GM06990 (cell line): ENCODE measurements at regions not wholly inside any gene's neighbourhood (a gene's known extent, or its start where the extent isn't known, plus 50 kb on each side); places are given as distances from the start of the nearest gene placed in this dataset.

ENCODE experiments used
- DNase-seq: peaks from one replicate; pipeline ENCODE4 v3.0.0-alpha.2; 2011; ENCODE audit not compliant: insufficient read length; ENCODE audit errors: extremely low read depth
- H3K27me3 ChIP-seq: replicated peaks from 2 replicates; pipeline ENCODE4 v1.6.0; 2011; ENCODE audit warnings: low read length; ENCODE audit not compliant: control insufficient read depth, insufficient read depth
- H3K36me3 ChIP-seq: 2 replicates; pipeline ENCODE4 v1.5.1; 2011; ENCODE audit warnings: low read length; ENCODE audit not compliant: control insufficient read depth, insufficient read depth
- H3K4me3 ChIP-seq: replicated peaks from 2 replicates; pipeline ENCODE4 v1.5.1; 2011; ENCODE audit warnings: low read depth, mild to moderate bottlenecking, control low read depth, low read length
- TF ChIP-seq, protein P1 (sequence below): IDR thresholded peaks from 2 replicates; pipeline ENCODE4 v1.5.1; 2011; ENCODE audit warnings: low read length, control low read depth, mild to moderate bottlenecking, inconsistent platforms; ENCODE audit not compliant: insufficient read depth, poor library complexity, severe bottlenecking

DNA sequence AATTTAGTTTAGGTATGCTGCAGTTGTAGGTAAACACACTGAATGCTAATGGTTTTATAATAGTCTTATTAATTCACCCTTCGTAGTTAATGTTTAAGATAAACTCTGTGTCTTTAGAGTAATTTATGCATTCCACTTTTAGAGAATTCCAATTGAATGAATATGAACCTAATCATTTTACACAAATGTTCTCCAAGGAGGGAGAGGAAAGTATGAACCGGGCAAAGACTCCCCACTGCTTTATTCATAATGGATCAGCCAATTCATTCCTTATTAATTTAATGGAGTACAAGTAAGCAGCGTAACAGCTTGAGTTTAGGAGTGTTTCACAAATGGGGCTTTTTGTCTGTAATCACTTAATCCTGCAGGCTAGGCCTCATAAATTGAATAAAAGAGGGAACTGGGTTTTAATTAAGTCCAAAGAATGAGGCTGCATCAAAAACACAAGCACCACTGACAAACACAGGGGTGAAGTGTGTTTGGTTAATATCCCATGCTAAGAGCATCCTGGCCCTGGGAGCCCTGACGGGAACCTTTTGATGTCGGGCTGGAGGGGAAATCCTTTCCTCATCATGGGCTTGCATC lies 375.7 kb upstream of the DYNLRB2 start:
- no peak for DNase-seq
- Histone ChIP-seq H3K36me3 (no peaks in the 10 kb centered on the region), H3K4me3 (no peak overlapping the region), H3K27me3 (no peaks in the 10 kb centered on the region)
- TF ChIP-seq, protein P1, sequence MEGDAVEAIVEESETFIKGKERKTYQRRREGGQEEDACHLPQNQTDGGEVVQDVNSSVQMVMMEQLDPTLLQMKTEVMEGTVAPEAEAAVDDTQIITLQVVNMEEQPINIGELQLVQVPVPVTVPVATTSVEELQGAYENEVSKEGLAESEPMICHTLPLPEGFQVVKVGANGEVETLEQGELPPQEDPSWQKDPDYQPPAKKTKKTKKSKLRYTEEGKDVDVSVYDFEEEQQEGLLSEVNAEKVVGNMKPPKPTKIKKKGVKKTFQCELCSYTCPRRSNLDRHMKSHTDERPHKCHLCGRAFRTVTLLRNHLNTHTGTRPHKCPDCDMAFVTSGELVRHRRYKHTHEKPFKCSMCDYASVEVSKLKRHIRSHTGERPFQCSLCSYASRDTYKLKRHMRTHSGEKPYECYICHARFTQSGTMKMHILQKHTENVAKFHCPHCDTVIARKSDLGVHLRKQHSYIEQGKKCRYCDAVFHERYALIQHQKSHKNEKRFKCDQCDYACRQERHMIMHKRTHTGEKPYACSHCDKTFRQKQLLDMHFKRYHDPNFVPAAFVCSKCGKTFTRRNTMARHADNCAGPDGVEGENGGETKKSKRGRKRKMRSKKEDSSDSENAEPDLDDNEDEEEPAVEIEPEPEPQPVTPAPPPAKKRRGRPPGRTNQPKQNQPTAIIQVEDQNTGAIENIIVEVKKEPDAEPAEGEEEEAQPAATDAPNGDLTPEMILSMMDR = no peak

DNA sequence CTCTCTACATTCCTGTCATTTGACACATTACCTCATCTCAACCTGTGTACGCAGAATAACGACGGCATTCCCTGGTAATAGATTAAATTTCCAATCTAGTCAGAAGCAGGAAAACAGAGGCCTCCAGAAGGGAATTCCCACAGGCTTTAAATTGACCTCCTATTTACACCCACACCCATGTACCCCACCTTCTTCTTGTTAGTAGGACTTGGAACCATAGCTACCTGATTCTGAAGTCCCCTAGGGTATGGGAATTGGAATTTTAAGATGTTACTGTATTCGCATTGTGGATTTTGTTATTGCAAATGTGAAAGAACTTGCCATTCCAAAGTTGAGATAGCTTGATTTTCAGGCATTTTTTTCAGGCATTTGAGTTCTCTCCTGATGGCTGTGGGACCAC lies 377.5 kb upstream of the DYNLRB2 start:
- Histone ChIP-seq H3K36me3 (no peaks in the 10 kb centered on the region), H3K4me3 (no peak overlapping the region), H3K27me3 (no peaks in the 10 kb centered on the region)
- TF ChIP-seq, protein P1 = no peak
- no peak for DNase-seq

DNA sequence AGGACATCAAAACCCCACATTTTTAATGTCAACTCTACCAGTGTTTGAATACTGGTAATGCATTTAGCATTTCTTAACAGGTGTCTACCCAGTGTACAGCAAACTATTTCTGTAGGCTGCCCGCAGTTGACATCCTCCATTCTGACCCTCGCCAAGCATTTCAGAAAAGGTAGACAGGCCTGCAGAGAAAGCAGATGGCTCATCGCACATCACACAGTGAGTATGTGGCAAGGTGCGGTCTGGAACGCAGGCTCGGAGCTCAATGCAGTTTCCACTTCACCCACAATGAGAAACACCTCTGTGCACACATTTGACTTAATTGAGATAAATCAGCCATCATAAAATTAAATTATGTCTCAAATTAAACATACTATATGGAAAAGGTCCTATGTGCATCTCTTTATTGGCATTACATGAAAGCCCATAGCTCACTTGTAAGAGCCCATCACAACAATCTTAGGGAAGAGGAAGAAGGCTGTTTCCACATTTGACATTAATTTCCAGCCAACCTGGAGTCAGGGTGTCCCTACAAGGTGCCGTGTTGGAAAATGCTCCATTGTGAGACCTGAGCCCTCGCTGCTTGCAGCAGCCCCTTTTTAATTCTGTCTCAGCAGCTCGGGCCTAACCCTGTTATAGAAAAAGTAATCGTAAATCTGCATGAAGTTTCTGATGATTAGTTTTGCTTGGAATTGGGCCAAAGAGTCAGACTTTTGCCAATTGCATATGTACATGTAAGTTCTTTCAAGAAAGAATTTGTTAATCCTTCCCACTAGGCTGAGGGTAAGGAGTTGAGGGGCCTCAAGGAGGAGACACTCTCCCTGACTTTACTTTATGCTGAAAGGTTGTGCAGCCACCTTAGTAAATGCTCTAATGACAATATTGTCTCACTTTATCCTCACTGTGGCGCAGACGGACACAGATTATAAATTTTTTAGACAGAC lies 378.7 kb upstream of the DYNLRB2 start:
- TF ChIP-seq, protein P1 = no peak
- Histone ChIP-seq H3K27me3 (no peaks in the 10 kb centered on the region), H3K36me3 (no peaks in the 10 kb centered on the region), H3K4me3 (no peak overlapping the region)
- no peak for DNase-seq

DNA sequence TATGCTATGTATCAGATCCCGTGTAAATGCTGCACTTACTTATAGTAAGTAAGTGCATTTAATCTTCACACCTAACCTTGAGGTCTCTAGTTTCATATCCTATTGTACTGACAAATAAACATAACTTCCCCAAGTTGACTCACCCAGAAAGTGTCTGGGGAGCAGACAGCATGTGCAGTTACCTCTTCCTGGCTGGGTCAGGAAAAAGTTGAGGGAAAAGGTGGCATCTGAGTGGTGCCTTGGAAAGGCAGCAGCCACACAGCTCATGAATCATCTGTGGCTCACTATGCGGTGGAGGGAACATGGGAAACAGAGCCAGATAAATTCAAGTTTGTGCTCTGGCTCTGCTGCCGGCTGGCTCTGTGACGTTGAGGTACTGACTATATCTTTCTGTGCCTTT lies 382.0 kb upstream of the DYNLRB2 start:
- TF ChIP-seq, protein P1 = no peak
- Histone ChIP-seq H3K4me3 (no peak overlapping the region), H3K27me3 (no peaks in the 10 kb centered on the region; the same call in 1 of the 2 replicates), H3K36me3 (no peaks in the 10 kb centered on the region)
- no peak for DNase-seq

DNA sequence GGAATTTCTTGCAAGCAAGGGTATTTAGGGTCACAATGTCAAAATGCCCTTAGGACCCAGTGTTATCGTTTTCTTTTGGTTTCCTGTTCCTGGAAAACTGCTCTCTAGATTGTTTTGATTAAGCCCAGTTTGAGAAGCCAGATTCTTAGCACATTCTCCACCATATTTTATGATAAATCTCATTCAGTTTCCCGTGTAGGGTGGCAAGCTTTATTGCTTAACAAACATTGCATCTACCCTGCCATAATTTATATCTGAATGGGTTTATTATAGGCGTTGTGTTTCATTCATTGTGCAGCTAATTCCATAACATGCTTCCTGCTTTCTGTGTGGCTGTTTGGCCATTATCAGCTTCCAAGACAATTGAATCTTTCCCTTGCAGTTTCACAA lies 389.1 kb upstream of the DYNLRB2 start:
- Histone ChIP-seq H3K27me3 (no peaks in the 10 kb centered on the region; the same call in 1 of the 2 replicates), H3K36me3 (no peaks in the 10 kb centered on the region), H3K4me3 (no peak overlapping the region)
- TF ChIP-seq, protein P1 = no peak
- no peak for DNase-seq
